A549 (cell line): ENCODE measurements at regions not wholly inside any gene's neighbourhood (a gene's known extent, or its start where the extent isn't known, plus 50 kb on each side); places are given as distances from the start of the nearest gene placed in this dataset.

Experiments
- ATAC-seq, 2 experiments: fragments of 200-7000 bp in 1 of 2; fragments of >200 bp in 1 of 2; cut with Nextera tagmentation in 1 of 2; cut with Tn5 transposase in 1 of 2; 3 replicates each; pipeline versions ENCODE4 v1.8.0 to v1.9.1; 2018 to 2020; ENCODE audit warnings: mild to moderate bottlenecking in 1 of 2, moderate library complexity in 1 of 2
- CTCF ChIA-PET: fragments of 300-600 bp; sonication (Branson Sonifier 250); formaldehyde crosslinking; extraction: SDS; loops from one replicate; lab custom pipeline; 2021; ENCODE audit warnings: antibody characterized with exemption, inconsistent platforms; lab: Yijun Ruan, JAX
- POLR2A ChIA-PET: fragments of 350-600 bp; formaldehyde crosslinking; extraction: SDS; loops from one replicate; lab custom pipeline; 2021; ENCODE audit warnings: antibody characterized with exemption, inconsistent platforms; lab: Yijun Ruan, JAX
- DNase-seq, 2 experiments: peaks; one replicate each; pipeline versions ENCODE4 v3.0.0 to v3.0.0-alpha.2; 2011 to 2016; ENCODE audit warnings: low read depth in 1 of 2, low spot score in 1 of 2
- FAIRE-seq: peaks from 2 replicates; lab custom pipeline; 2011; peaks lifted over from hg19 to GRCh38; lab: Jason Lieb, UNC
- H3K27ac ChIP-seq, 2 experiments: fragments of >200 bp; sonication (Bioruptor Twin); formaldehyde crosslinking; 3 replicates each; pipeline ENCODE4 v1.5.1; 2016 to 2017
- H3K4me1 ChIP-seq: fragments of >200 bp; sonication (Bioruptor Twin); formaldehyde crosslinking; 3 replicates; pipeline ENCODE4 v1.6.1; 2016
- H3K4me2 ChIP-seq: fragments of >200 bp; sonication (Bioruptor Twin); formaldehyde crosslinking; 3 replicates; pipeline ENCODE4 v1.6.1; 2016
- H3K4me3 ChIP-seq: fragments of >200 bp; sonication (Bioruptor Twin); formaldehyde crosslinking; 3 replicates; pipeline ENCODE4 v1.5.1; 2016
- H3K9me3 ChIP-seq: fragments of >200 bp; sonication (Bioruptor Twin); formaldehyde crosslinking; 3 replicates; pipeline ENCODE4 v1.6.1; 2016
- CBX2 ChIP-seq: fragments of 200-600 bp; sonication (generic); IDR thresholded peaks from 2 replicates; pipeline ENCODE4 v1.6.1; 2016; ENCODE audit warnings: low read depth, mild to moderate bottlenecking, borderline replicate concordance
- CEBPB ChIP-seq, 2 experiments: fragments of >200 bp in 1 of 2; sonication (Bioruptor Twin) in 1 of 2; formaldehyde crosslinking in 1 of 2; IDR thresholded peaks; 2 replicates each; pipeline ENCODE4 v1.6.1; 2012 to 2016
- CHD2 ChIP-seq: fragments of 150-350 bp; IDR thresholded peaks from 2 replicates; pipeline ENCODE4 v1.6.1; 2014; ENCODE audit warnings: low read length; ENCODE audit not compliant: partially characterized antibody
- ESRRA ChIP-seq: fragments of 150-350 bp; IDR thresholded peaks from 2 replicates; pipeline ENCODE4 v1.6.1; 2014; ENCODE audit warnings: mild to moderate bottlenecking, low read length, borderline replicate concordance
- FOXS1 ChIP-seq: fragments of 250-450 bp; sonication (Bioruptor Pico); IDR thresholded peaks from 2 replicates; pipeline ENCODE4 v1.5.0; 2020; ENCODE audit warnings: mild to moderate bottlenecking, moderate library complexity
- GATA3 ChIP-seq: IDR thresholded peaks from 2 replicates; pipeline ENCODE4 v1.6.1; 2012; ENCODE audit warnings: borderline replicate concordance
- HDAC2 ChIP-seq: fragments of 200-600 bp; sonication (generic); IDR thresholded peaks from 2 replicates; pipeline ENCODE4 v1.6.1; 2016
- HEYL ChIP-seq: fragments of 250-450 bp; sonication (Bioruptor Pico); IDR thresholded peaks from 2 replicates; pipeline ENCODE4 v1.8.0; 2021; ENCODE audit warnings: mild to moderate bottlenecking, moderate library complexity
- JUN ChIP-seq, 2 experiments: fragments of >200 bp; sonication (Bioruptor Twin); formaldehyde crosslinking; IDR thresholded peaks; 2 replicates in 1 of 2; 3 replicates in 1 of 2; pipeline ENCODE4 v1.6.1; 2016 to 2017
- KDM5A ChIP-seq: fragments of 200-600 bp; sonication (generic); IDR thresholded peaks from 2 replicates; pipeline ENCODE4 v1.6.1; 2016; ENCODE audit warnings: antibody characterized with exemption, mild to moderate bottlenecking
- NFE2L2 ChIP-seq: fragments of 150-350 bp; conservative IDR thresholded peaks from 2 replicates; pipeline ENCODE4 v1.6.1; 2014; ENCODE audit warnings: low read length
- POLR2AphosphoS2 ChIP-seq: conservative IDR thresholded peaks from 2 replicates; pipeline ENCODE4 v1.6.1; 2012; ENCODE audit warnings: low read length, improper control_type of control experiment, inconsistent platforms
- RARB ChIP-seq: fragments of 250-450 bp; sonication (Bioruptor Pico); IDR thresholded peaks from 2 replicates; pipeline ENCODE4 v1.8.0; 2021; ENCODE audit warnings: mild to moderate bottlenecking, moderate library complexity
- SMC3 ChIP-seq: fragments of >200 bp; sonication (Bioruptor Twin); formaldehyde crosslinking; IDR thresholded peaks from 3 replicates; pipeline ENCODE4 v1.6.1; 2018; ENCODE audit warnings: inconsistent platforms
- WGBS: methylation state at CpG from one replicate; pipeline ENCODE4 v1.1.6; 2017; ENCODE audit errors: missing lambda C conversion rate; 5-methylcytosine and 5-hydroxymethylcytosine counted together
- TF ChIP-seq, protein P1 (sequence below): IDR thresholded peaks from 2 replicates; pipeline ENCODE4 v1.6.1; 2012
- TF ChIP-seq, protein P2 (sequence below): IDR thresholded peaks from 2 replicates; pipeline ENCODE4 v1.6.1; 2012
- TF ChIP-seq, protein P3 (sequence below): fragments of 150-350 bp; IDR thresholded peaks from 2 replicates; pipeline ENCODE4 v1.6.1; 2014; ENCODE audit warnings: low read depth, mild to moderate bottlenecking, low read length
- TF ChIP-seq, protein P4 (sequence below): fragments of 250-450 bp; sonication (Bioruptor Pico); IDR thresholded peaks from 2 replicates; pipeline ENCODE4 v1.5.0; 2021; ENCODE audit warnings: mild to moderate bottlenecking, moderate library complexity, borderline replicate concordance
- TF ChIP-seq, protein P5 (sequence below): fragments of >200 bp; sonication (Bioruptor Twin); formaldehyde crosslinking; IDR thresholded peaks from 2 replicates; pipeline ENCODE4 v1.6.1; 2016
- TF ChIP-seq, protein P6 (sequence below): IDR thresholded peaks from 2 replicates; pipeline ENCODE4 v1.6.1; 2012; ENCODE audit warnings: low read depth, borderline replicate concordance

DNA sequence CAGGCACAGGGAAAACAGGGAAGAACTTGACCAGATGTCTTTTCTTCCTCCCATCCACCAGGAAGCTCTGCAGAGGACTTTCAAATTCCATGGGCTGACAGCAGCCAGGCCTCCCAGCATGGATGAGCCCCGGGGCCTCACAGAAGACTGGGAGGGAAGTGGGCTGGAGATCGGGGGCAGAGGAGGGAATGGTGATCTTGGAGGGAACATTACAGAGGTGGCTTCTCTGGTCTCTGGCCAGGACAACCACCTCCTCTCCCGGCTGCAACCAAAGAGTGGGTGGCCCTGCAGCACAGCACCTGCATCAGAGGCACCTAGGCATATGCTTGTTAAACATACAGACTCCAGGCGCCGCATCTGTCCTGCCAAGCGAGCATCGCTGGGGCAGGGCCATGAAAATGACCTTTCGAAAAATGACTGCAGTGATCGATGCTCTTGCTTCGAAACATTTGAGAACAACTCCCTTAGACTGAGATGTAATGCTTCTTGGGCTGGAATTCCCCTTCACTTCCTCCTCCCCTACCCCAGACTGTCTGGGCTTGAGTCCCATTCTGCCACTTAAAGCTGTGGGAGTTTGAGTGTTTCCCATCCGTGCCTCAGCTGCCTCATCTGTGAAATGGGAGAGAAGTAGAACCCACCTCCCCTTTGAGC, 68.7 kb upstream of the UNC5A start:
- WGBS = 55% methylated on average over 11 of the region's 11 CpGs
- TF ChIP-seq, protein P1, sequence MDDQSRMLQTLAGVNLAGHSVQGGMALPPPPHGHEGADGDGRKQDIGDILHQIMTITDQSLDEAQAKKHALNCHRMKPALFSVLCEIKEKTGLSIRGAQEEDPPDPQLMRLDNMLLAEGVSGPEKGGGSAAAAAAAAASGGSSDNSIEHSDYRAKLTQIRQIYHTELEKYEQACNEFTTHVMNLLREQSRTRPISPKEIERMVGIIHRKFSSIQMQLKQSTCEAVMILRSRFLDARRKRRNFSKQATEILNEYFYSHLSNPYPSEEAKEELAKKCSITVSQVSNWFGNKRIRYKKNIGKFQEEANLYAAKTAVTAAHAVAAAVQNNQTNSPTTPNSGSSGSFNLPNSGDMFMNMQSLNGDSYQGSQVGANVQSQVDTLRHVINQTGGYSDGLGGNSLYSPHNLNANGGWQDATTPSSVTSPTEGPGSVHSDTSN = no peak
- no peak for TF ChIP-seq SMC3
- no peak for TF ChIP-seq CEBPB (IDR thresholded peaks at IDR 0.05)
- no peak for TF ChIP-seq HDAC2
- TF ChIP-seq, protein P2, sequence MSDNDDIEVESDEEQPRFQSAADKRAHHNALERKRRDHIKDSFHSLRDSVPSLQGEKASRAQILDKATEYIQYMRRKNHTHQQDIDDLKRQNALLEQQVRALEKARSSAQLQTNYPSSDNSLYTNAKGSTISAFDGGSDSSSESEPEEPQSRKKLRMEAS = no peak
- no peak for TF ChIP-seq ESRRA
- TF ChIP-seq, protein P3, sequence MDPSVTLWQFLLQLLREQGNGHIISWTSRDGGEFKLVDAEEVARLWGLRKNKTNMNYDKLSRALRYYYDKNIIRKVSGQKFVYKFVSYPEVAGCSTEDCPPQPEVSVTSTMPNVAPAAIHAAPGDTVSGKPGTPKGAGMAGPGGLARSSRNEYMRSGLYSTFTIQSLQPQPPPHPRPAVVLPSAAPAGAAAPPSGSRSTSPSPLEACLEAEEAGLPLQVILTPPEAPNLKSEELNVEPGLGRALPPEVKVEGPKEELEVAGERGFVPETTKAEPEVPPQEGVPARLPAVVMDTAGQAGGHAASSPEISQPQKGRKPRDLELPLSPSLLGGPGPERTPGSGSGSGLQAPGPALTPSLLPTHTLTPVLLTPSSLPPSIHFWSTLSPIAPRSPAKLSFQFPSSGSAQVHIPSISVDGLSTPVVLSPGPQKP = no peak
- TF ChIP-seq POLR2AphosphoS2 = no peak
- TF ChIP-seq GATA3 = no peak
- no peak for TF ChIP-seq KDM5A
- TF ChIP-seq, protein P4, sequence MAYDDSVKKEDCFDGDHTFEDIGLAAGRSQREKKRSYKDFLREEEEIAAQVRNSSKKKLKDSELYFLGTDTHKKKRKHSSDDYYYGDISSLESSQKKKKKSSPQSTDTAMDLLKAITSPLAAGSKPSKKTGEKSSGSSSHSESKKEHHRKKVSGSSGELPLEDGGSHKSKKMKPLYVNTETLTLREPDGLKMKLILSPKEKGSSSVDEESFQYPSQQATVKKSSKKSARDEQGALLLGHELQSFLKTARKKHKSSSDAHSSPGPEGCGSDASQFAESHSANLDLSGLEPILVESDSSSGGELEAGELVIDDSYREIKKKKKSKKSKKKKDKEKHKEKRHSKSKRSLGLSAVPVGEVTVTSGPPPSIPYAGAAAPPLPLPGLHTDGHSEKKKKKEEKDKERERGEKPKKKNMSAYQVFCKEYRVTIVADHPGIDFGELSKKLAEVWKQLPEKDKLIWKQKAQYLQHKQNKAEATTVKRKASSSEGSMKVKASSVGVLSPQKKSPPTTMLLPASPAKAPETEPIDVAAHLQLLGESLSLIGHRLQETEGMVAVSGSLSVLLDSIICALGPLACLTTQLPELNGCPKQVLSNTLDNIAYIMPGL (CRISPR knock-in tag) = no peak
- TF ChIP-seq, protein P5, sequence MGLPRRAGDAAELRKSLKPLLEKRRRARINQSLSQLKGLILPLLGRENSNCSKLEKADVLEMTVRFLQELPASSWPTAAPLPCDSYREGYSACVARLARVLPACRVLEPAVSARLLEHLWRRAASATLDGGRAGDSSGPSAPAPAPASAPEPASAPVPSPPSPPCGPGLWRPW = no peak
- TF ChIP-seq FOXS1 (CRISPR knock-in tag) = no peak
- TF ChIP-seq, all 56 proteins: peak for 0
- no peaks in the 10 kb centered on the region for H3K4me1 ChIP-seq
- H3K27ac ChIP-seq = no peak overlapping the region
- ATAC-seq (no peak), FAIRE-seq (no peak), DNase-seq (no peak)
- ChIA-PET CTCF (interaction anchor here (0.9 kb wide), 1 partner anchor 81 kb away, joined by 4 read pairs; no protein-coding TSS in a partner anchor), POLR2A (no interaction called here)
- H3K4me2 ChIP-seq = no peak overlapping the region
- no peaks in the 10 kb centered on the region for H3K9me3 ChIP-seq
- H3K4me3 ChIP-seq = no peak overlapping the region

DNA sequence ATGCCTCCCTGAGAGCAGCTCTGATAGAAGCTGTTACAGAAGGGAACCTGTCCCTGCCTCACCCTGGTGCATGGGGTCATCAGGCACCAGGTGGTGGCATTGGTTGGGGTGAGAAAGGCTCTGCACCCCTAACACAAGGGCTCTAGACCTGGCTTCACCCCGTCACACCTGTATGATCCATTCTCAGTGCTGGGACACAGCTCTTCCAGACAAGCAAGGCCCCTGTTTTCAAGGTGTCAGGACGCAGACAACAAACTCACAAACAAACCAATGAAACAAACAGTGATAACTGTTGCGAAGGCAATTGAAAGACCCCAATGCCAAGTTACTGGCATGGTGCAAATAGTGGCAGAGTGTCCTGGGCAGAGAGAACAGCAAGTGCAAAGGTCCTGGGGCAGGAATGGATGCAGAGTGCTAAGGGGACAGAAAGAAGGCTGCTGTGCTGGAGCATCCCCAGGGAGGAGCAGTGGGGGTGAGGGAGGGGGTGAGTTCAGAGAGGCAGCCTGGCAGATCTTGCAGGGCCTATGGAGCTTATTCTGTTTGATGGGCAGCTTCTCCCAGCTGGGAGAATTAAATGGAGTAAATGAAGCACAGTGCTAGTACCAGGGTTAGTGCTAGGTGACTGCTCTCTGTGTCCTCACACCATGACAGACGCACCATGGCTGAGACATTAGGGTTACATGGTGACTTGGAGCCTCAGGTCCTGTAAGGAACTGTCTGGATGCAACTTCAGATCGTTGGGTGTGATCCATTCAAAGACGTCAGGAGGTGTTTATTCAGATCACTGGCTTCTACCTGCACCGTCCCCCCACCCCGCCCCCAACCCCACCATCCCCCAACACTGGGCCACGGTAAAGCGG, 67.9 kb upstream of the UNC5A start:
- ATAC-seq (no peak), FAIRE-seq (no peak), DNase-seq (no peak)
- 51% methylated on average over 6 of the region's 10 CpGs for WGBS
- ChIA-PET CTCF (interaction anchor here (0.9 kb wide), 1 partner anchor 81 kb away, joined by 4 read pairs; no protein-coding TSS in a partner anchor), POLR2A (no interaction called here)
- TF ChIP-seq, protein P5 = no peak
- Histone ChIP-seq H3K4me3 (no peak overlapping the region), H3K4me2 (no peak overlapping the region), H3K4me1 (no peaks in the 10 kb centered on the region), H3K9me3 (no peaks in the 10 kb centered on the region), H3K27ac (no peak overlapping the region)

DNA sequence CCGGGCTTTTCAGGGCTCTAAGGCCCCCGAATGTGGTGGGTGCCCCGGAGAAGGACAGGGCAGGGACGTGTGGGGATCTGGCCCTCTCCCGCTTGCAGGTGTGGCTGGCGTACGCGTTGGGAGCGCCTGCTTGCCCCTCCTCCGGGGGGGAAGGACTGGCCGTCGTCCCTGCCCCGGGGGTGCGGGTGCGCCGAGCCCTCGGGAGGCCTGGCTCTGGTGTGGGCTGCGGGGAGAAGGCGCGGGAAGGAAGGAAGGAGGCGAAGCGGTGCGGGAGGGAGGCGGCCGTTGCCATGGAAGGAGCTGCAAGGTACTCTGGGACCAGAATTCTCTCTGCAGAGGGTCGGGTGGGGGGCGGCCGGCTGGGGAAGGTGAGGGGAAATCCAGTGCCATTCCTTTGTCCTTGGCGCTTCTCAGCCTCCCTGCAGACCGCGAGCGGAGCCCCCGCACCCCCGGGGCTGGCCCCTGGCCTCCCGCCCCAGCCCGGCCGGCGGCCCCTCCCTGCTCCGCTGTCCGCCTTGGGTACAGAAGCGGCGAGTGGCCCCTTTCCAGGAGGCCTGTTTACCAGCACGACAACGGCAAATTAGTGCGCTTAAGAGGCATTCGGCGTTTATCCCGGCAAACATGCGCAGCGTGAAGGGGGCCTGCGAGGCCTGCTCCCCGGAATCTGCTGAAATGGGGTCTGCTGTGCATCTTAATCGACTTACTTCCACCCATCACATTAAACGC, 67.1 kb upstream of the UNC5A start:
- no peak overlapping the region for H3K4me2 ChIP-seq
- H3K4me1 ChIP-seq = no peaks in the 10 kb centered on the region
- DNase-seq = no peak
- ATAC-seq = no peak
- H3K9me3 ChIP-seq = no peaks in the 10 kb centered on the region
- ChIA-PET CTCF (interaction anchor here (1.5 kb wide), 1 partner anchor 51 kb away, joined by 3 read pairs; no protein-coding TSS in a partner anchor), POLR2A (no interaction called here)
- FAIRE-seq = no peak
- H3K4me3 ChIP-seq = no peak overlapping the region
- H3K27ac ChIP-seq = no peak overlapping the region
- TF ChIP-seq RARB = no peak
- TF ChIP-seq, protein P5 = no peak
- TF ChIP-seq JUN (IDR thresholded peaks at IDR 0.05) = no peak
- TF ChIP-seq, protein P6, sequence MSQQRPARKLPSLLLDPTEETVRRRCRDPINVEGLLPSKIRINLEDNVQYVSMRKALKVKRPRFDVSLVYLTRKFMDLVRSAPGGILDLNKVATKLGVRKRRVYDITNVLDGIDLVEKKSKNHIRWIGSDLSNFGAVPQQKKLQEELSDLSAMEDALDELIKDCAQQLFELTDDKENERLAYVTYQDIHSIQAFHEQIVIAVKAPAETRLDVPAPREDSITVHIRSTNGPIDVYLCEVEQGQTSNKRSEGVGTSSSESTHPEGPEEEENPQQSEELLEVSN = no peak
- no peak for TF ChIP-seq NFE2L2
- TF ChIP-seq HEYL (CRISPR knock-in tag) = no peak
- TF ChIP-seq CEBPB (IDR thresholded peaks at IDR 0.05) = no peak
- TF ChIP-seq, protein P3 = no peak
- no peak for TF ChIP-seq CBX2
- TF ChIP-seq, protein P1 = no peak
- TF ChIP-seq CHD2 = no peak
- TF ChIP-seq, all 56 proteins: peak for 0
- WGBS = 63% methylated on average over 36 of the region's 54 CpGs
